ENCODE measurements at regions not wholly inside any gene's neighbourhood (a gene's known extent, or its start where the extent isn't known, plus 50 kb on each side); places are given as distances from the start of the nearest gene placed in this dataset.
"Not testable (repeated sequence)": the region's sequence is repeated elsewhere in the genome, so short reads cannot be mapped to it uniquely, and the experiment has no call there.

- H3K4me3 ChIP-seq (ENCODE audit: low read length in 3 of 3); H3K4me1 ChIP-seq (ENCODE audit: control insufficient read depth in 3 of 3, insufficient read depth in 3 of 3, low read length in 3 of 3); H3K9ac ChIP-seq (ENCODE audit: low read depth in 1 of 3, low read length in 3 of 3); H3K36me3 ChIP-seq (ENCODE audit: control insufficient read depth in 3 of 3, insufficient read depth in 3 of 3, low read length in 3 of 3); H3K9me3 ChIP-seq (ENCODE audit: control insufficient read depth in 3 of 3, low read length in 3 of 3); H3K27ac ChIP-seq (ENCODE audit: low read depth, low read length); H3K27me3 ChIP-seq (ENCODE audit: control insufficient read depth in 3 of 3, insufficient read depth in 3 of 3, low read length in 3 of 3): not testable (repeated sequence)
These were observed 965.8 kb upstream of the DEFB115 start for GRCh38 chr20:30291686-30292085.

GRCh38 chr20:30295396-30295795 is 962.1 kb upstream of the DEFB115 start:
- H3K4me3 ChIP-seq (ENCODE audit: low read length in 3 of 3); H3K27me3 ChIP-seq (ENCODE audit: control insufficient read depth in 3 of 3, insufficient read depth in 3 of 3, low read length in 3 of 3); H3K36me3 ChIP-seq (ENCODE audit: control insufficient read depth in 3 of 3, insufficient read depth in 3 of 3, low read length in 3 of 3); H3K9ac ChIP-seq (ENCODE audit: low read depth in 1 of 3, low read length in 3 of 3); H3K9me3 ChIP-seq (ENCODE audit: control insufficient read depth in 3 of 3, low read length in 3 of 3); H3K4me1 ChIP-seq (ENCODE audit: control insufficient read depth in 3 of 3, insufficient read depth in 3 of 3, low read length in 3 of 3); H3K27ac ChIP-seq (ENCODE audit: low read depth, low read length): not testable (repeated sequence)

- H3K9ac ChIP-seq (ENCODE audit: low read depth in 1 of 3, low read length in 3 of 3); H3K4me3 ChIP-seq (ENCODE audit: low read length in 3 of 3); H3K4me1 ChIP-seq (ENCODE audit: control insufficient read depth in 3 of 3, insufficient read depth in 3 of 3, low read length in 3 of 3); H3K36me3 ChIP-seq (ENCODE audit: control insufficient read depth in 3 of 3, insufficient read depth in 3 of 3, low read length in 3 of 3); H3K9me3 ChIP-seq (ENCODE audit: control insufficient read depth in 3 of 3, low read length in 3 of 3); H3K27me3 ChIP-seq (ENCODE audit: control insufficient read depth in 3 of 3, insufficient read depth in 3 of 3, low read length in 3 of 3); H3K27ac ChIP-seq (ENCODE audit: low read depth, low read length): not testable (repeated sequence)
These were observed 961.5 kb upstream of the DEFB115 start for GRCh38 chr20:30295967-30296366.

GRCh38 chr20:30297878-30298595 is 959.4 kb upstream of the DEFB115 start:
- not testable (repeated sequence) for H3K9me3 ChIP-seq (ENCODE audit: control insufficient read depth in 3 of 3, low read length in 3 of 3); H3K36me3 ChIP-seq (ENCODE audit: control insufficient read depth in 3 of 3, insufficient read depth in 3 of 3, low read length in 3 of 3); H3K4me1 ChIP-seq (ENCODE audit: control insufficient read depth in 3 of 3, insufficient read depth in 3 of 3, low read length in 3 of 3); H3K4me3 ChIP-seq (ENCODE audit: low read length in 3 of 3); H3K27me3 ChIP-seq (ENCODE audit: control insufficient read depth in 3 of 3, insufficient read depth in 3 of 3, low read length in 3 of 3); H3K9ac ChIP-seq (ENCODE audit: low read depth in 1 of 3, low read length in 3 of 3); H3K27ac ChIP-seq (ENCODE audit: low read depth, low read length)

GRCh38 chr20:30300220-30300642 is 957.2 kb upstream of the DEFB115 start:
- not testable (repeated sequence) for H3K9me3 ChIP-seq (ENCODE audit: control insufficient read depth in 3 of 3, low read length in 3 of 3); H3K4me3 ChIP-seq (ENCODE audit: low read length in 3 of 3); H3K4me1 ChIP-seq (ENCODE audit: control insufficient read depth in 3 of 3, insufficient read depth in 3 of 3, low read length in 3 of 3); H3K9ac ChIP-seq (ENCODE audit: low read depth in 1 of 3, low read length in 3 of 3); H3K36me3 ChIP-seq (ENCODE audit: control insufficient read depth in 3 of 3, insufficient read depth in 3 of 3, low read length in 3 of 3); H3K27me3 ChIP-seq (ENCODE audit: control insufficient read depth in 3 of 3, insufficient read depth in 3 of 3, low read length in 3 of 3); H3K27ac ChIP-seq (ENCODE audit: low read depth, low read length)

GRCh38 chr20:30302786-30303185 is 954.7 kb upstream of the DEFB115 start:
- H3K9me3 ChIP-seq (ENCODE audit: control insufficient read depth in 3 of 3, low read length in 3 of 3); H3K27me3 ChIP-seq (ENCODE audit: control insufficient read depth in 3 of 3, insufficient read depth in 3 of 3, low read length in 3 of 3); H3K4me3 ChIP-seq (ENCODE audit: low read length in 3 of 3); H3K9ac ChIP-seq (ENCODE audit: low read depth in 1 of 3, low read length in 3 of 3); H3K36me3 ChIP-seq (ENCODE audit: control insufficient read depth in 3 of 3, insufficient read depth in 3 of 3, low read length in 3 of 3); H3K4me1 ChIP-seq (ENCODE audit: control insufficient read depth in 3 of 3, insufficient read depth in 3 of 3, low read length in 3 of 3); H3K27ac ChIP-seq (ENCODE audit: low read depth, low read length): not testable (repeated sequence)

GRCh38 chr20:30309938-30310337 is 947.5 kb upstream of the DEFB115 start:
- H3K4me1 ChIP-seq (ENCODE audit: control insufficient read depth in 3 of 3, insufficient read depth in 3 of 3, low read length in 3 of 3); H3K27ac ChIP-seq (ENCODE audit: low read depth, low read length); H3K4me3 ChIP-seq (ENCODE audit: low read length in 3 of 3); H3K27me3 ChIP-seq (ENCODE audit: control insufficient read depth in 3 of 3, insufficient read depth in 3 of 3, low read length in 3 of 3); H3K36me3 ChIP-seq (ENCODE audit: control insufficient read depth in 3 of 3, insufficient read depth in 3 of 3, low read length in 3 of 3); H3K9ac ChIP-seq (ENCODE audit: low read depth in 1 of 3, low read length in 3 of 3); H3K9me3 ChIP-seq (ENCODE audit: control insufficient read depth in 3 of 3, low read length in 3 of 3): not testable (repeated sequence)

GRCh38 chr20:30310385-30310784 is 947.1 kb upstream of the DEFB115 start:
- H3K27ac ChIP-seq (ENCODE audit: low read depth, low read length); H3K27me3 ChIP-seq (ENCODE audit: control insufficient read depth in 3 of 3, insufficient read depth in 3 of 3, low read length in 3 of 3); H3K9me3 ChIP-seq (ENCODE audit: control insufficient read depth in 3 of 3, low read length in 3 of 3); H3K4me3 ChIP-seq (ENCODE audit: low read length in 3 of 3); H3K36me3 ChIP-seq (ENCODE audit: control insufficient read depth in 3 of 3, insufficient read depth in 3 of 3, low read length in 3 of 3); H3K9ac ChIP-seq (ENCODE audit: low read depth in 1 of 3, low read length in 3 of 3); H3K4me1 ChIP-seq (ENCODE audit: control insufficient read depth in 3 of 3, insufficient read depth in 3 of 3, low read length in 3 of 3): not testable (repeated sequence)

GRCh38 chr20:30312220-30312619 is 945.2 kb upstream of the DEFB115 start:
- H3K36me3 ChIP-seq (ENCODE audit: control insufficient read depth in 3 of 3, insufficient read depth in 3 of 3, low read length in 3 of 3); H3K4me3 ChIP-seq (ENCODE audit: low read length in 3 of 3); H3K9me3 ChIP-seq (ENCODE audit: control insufficient read depth in 3 of 3, low read length in 3 of 3); H3K27me3 ChIP-seq (ENCODE audit: control insufficient read depth in 3 of 3, insufficient read depth in 3 of 3, low read length in 3 of 3); H3K27ac ChIP-seq (ENCODE audit: low read depth, low read length); H3K4me1 ChIP-seq (ENCODE audit: control insufficient read depth in 3 of 3, insufficient read depth in 3 of 3, low read length in 3 of 3); H3K9ac ChIP-seq (ENCODE audit: low read depth in 1 of 3, low read length in 3 of 3): not testable (repeated sequence)

- H3K4me1 ChIP-seq (ENCODE audit: control insufficient read depth in 3 of 3, insufficient read depth in 3 of 3, low read length in 3 of 3); H3K36me3 ChIP-seq (ENCODE audit: control insufficient read depth in 3 of 3, insufficient read depth in 3 of 3, low read length in 3 of 3); H3K9me3 ChIP-seq (ENCODE audit: control insufficient read depth in 3 of 3, low read length in 3 of 3); H3K27ac ChIP-seq (ENCODE audit: low read depth, low read length); H3K27me3 ChIP-seq (ENCODE audit: control insufficient read depth in 3 of 3, insufficient read depth in 3 of 3, low read length in 3 of 3); H3K4me3 ChIP-seq (ENCODE audit: low read length in 3 of 3); H3K9ac ChIP-seq (ENCODE audit: low read depth in 1 of 3, low read length in 3 of 3): not testable (repeated sequence)
These were observed 943.8 kb upstream of the DEFB115 start for GRCh38 chr20:30313660-30314059.

- H3K27ac ChIP-seq (ENCODE audit: low read depth, low read length); H3K9me3 ChIP-seq (ENCODE audit: control insufficient read depth in 3 of 3, low read length in 3 of 3); H3K4me3 ChIP-seq (ENCODE audit: low read length in 3 of 3); H3K4me1 ChIP-seq (ENCODE audit: control insufficient read depth in 3 of 3, insufficient read depth in 3 of 3, low read length in 3 of 3); H3K36me3 ChIP-seq (ENCODE audit: control insufficient read depth in 3 of 3, insufficient read depth in 3 of 3, low read length in 3 of 3); H3K9ac ChIP-seq (ENCODE audit: low read depth in 1 of 3, low read length in 3 of 3); H3K27me3 ChIP-seq (ENCODE audit: control insufficient read depth in 3 of 3, insufficient read depth in 3 of 3, low read length in 3 of 3): not testable (repeated sequence)
These were observed 941.4 kb upstream of the DEFB115 start for GRCh38 chr20:30316063-30316462.
